ENCODE measurements at regions not wholly inside any gene's neighbourhood (a gene's known extent, or its start where the extent isn't known, plus 50 kb on each side); places are given as distances from the start of the nearest gene placed in this dataset.

DNA sequence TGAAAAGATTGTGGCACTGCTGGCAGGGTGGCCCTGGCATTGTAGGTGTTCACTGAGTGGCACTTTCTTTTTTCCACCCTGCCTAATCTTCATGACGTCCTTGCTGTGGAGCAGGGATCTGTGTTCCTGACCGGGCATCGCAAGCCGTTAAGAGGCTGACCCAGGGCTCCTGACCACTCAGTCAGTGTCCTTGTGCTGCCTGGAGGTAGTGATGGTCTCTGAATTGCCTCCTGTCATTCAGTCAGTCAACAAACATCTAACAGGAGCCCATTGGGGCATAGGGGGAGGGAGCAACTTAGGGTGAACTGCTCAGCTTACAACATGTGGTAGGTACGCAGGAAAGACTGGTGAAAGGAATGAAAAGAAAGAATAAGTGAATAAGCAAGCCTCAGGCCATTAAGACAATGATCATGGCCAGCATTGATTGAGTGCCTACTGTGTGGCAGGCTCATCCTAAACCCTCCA, 152.0 kb downstream of the CEBPB start:
- Mint-ChIP-seq H3K27ac (no peak overlapping the region; the same call in 1 of the 2 replicates), H3K27me3 (ENCODE audit: low read depth) (no peaks in the 10 kb centered on the region), H3K4me1 (peaks cover 7% of the 10 kb centered on the region), H3K4me3 (no peak overlapping the region), H3K9me3 (no peaks in the 10 kb centered on the region), H3K36me3 (no peaks in the 10 kb centered on the region)
- TF ChIP-seq NR2C2 (CRISPR knock-in tag; IDR thresholded peaks at IDR 0.05) (no peak), ZNF423 (CRISPR knock-in tag; IDR thresholded peaks at IDR 0.05) (no peak), PRRX2 (CRISPR knock-in tag; IDR thresholded peaks at IDR 0.05) (no peak), ZNF671 (CRISPR knock-in tag; IDR thresholded peaks at IDR 0.05) (no peak), JAZF1 (CRISPR knock-in tag; IDR thresholded peaks at IDR 0.05) (no peak), ZNF396 (CRISPR knock-in tag; IDR thresholded peaks at IDR 0.05; ENCODE audit: borderline replicate concordance) (no peak)
- TF ChIP-seq, protein P1, sequence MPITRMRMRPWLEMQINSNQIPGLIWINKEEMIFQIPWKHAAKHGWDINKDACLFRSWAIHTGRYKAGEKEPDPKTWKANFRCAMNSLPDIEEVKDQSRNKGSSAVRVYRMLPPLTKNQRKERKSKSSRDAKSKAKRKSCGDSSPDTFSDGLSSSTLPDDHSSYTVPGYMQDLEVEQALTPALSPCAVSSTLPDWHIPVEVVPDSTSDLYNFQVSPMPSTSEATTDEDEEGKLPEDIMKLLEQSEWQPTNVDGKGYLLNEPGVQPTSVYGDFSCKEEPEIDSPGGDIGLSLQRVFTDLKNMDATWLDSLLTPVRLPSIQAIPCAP (CRISPR knock-in tag; IDR thresholded peaks at IDR 0.05), result no peak
- DNase-seq (ENCODE audit: low spot score) (no peak), ATAC-seq (no peak)
- ChIA-PET CTCF (interaction anchor here (1.5 kb wide), 1 partner anchor 61 kb away, joined by 3 read pairs; no protein-coding TSS in a partner anchor), POLR2A (no interaction called here)

DNA sequence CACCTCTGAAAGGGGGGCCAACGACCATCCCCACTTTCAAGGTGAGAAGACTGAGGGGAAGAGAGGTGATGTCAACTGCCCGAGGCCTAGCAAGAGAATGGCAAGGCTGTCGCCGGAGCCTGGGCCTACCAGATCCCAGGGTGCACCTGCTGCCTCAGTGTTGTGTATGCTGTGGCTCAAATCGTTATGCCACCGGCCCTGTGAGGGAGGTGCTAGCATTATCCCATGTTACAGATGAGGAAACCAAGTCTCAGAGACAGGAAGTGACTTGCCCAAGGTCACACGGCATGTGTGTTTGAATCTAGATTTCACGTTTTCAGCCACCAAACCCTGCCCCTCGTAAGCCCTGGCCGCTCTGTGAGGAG, 152.5 kb downstream of the CEBPB start:
- ChIA-PET CTCF (no interaction called here), POLR2A (no interaction called here)
- peaks cover 11% of the 10 kb centered on the region for H3K4me1 Mint-ChIP-seq
- no peak for ATAC-seq
- no peaks in the 10 kb centered on the region for H3K9me3 Mint-ChIP-seq
- H3K36me3 Mint-ChIP-seq, result no peaks in the 10 kb centered on the region
- H3K4me3 Mint-ChIP-seq, result no peak overlapping the region
- no peak overlapping the region for H3K27ac Mint-ChIP-seq
- no peaks in the 10 kb centered on the region for H3K27me3 Mint-ChIP-seq (ENCODE audit: low read depth)
- DNase-seq (ENCODE audit: low spot score), result no peak
- TF ChIP-seq HMGXB4 (CRISPR knock-in tag; IDR thresholded peaks at IDR 0.05) (no peak), ZNF416 (CRISPR knock-in tag; IDR thresholded peaks at IDR 0.05) (no peak), KAT7 (CRISPR knock-in tag; IDR thresholded peaks at IDR 0.05; ENCODE audit: borderline replicate concordance) (no peak), SP1 (CRISPR knock-in tag; conservative IDR thresholded peaks at IDR 0.05) (no peak), PRDM15 (CRISPR knock-in tag; IDR thresholded peaks at IDR 0.05) (no peak), SMAD3 (CRISPR knock-in tag; IDR thresholded peaks at IDR 0.05; ENCODE audit: borderline replicate concordance) (no peak), GTF2I (CRISPR knock-in tag; conservative IDR thresholded peaks at IDR 0.05) (no peak)
- TF ChIP-seq, protein P2, sequence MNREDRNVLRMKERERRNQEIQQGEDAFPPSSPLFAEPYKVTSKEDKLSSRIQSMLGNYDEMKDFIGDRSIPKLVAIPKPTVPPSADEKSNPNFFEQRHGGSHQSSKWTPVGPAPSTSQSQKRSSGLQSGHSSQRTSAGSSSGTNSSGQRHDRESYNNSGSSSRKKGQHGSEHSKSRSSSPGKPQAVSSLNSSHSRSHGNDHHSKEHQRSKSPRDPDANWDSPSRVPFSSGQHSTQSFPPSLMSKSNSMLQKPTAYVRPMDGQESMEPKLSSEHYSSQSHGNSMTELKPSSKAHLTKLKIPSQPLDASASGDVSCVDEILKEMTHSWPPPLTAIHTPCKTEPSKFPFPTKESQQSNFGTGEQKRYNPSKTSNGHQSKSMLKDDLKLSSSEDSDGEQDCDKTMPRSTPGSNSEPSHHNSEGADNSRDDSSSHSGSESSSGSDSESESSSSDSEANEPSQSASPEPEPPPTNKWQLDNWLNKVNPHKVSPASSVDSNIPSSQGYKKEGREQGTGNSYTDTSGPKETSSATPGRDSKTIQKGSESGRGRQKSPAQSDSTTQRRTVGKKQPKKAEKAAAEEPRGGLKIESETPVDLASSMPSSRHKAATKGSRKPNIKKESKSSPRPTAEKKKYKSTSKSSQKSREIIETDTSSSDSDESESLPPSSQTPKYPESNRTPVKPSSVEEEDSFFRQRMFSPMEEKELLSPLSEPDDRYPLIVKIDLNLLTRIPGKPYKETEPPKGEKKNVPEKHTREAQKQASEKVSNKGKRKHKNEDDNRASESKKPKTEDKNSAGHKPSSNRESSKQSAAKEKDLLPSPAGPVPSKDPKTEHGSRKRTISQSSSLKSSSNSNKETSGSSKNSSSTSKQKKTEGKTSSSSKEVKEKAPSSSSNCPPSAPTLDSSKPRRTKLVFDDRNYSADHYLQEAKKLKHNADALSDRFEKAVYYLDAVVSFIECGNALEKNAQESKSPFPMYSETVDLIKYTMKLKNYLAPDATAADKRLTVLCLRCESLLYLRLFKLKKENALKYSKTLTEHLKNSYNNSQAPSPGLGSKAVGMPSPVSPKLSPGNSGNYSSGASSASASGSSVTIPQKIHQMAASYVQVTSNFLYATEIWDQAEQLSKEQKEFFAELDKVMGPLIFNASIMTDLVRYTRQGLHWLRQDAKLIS (CRISPR knock-in tag; IDR thresholded peaks at IDR 0.05; ENCODE audit: borderline replicate concordance), result no peak
- TF ChIP-seq, protein P3, sequence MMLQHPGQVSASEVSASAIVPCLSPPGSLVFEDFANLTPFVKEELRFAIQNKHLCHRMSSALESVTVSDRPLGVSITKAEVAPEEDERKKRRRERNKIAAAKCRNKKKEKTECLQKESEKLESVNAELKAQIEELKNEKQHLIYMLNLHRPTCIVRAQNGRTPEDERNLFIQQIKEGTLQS (CRISPR knock-in tag; conservative IDR thresholded peaks at IDR 0.05), result no peak
- TF ChIP-seq, protein P4, sequence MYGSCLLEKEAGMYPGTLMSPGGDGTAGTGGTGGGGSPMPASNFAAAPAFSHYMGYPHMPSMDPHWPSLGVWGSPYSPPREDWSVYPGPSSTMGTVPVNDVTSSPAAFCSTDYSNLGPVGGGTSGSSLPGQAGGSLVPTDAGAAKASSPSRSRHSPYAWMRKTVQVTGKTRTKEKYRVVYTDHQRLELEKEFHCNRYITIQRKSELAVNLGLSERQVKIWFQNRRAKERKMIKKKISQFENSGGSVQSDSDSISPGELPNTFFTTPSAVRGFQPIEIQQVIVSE (CRISPR knock-in tag; IDR thresholded peaks at IDR 0.05; ENCODE audit: borderline replicate concordance), result no peak
- TF ChIP-seq, protein P5, sequence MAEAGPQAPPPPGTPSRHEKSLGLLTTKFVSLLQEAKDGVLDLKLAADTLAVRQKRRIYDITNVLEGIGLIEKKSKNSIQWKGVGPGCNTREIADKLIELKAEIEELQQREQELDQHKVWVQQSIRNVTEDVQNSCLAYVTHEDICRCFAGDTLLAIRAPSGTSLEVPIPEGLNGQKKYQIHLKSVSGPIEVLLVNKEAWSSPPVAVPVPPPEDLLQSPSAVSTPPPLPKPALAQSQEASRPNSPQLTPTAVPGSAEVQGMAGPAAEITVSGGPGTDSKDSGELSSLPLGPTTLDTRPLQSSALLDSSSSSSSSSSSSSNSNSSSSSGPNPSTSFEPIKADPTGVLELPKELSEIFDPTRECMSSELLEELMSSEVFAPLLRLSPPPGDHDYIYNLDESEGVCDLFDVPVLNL (CRISPR knock-in tag; IDR thresholded peaks at IDR 0.05; ENCODE audit: borderline replicate concordance, low read depth), result no peak
- TF ChIP-seq, protein P6, sequence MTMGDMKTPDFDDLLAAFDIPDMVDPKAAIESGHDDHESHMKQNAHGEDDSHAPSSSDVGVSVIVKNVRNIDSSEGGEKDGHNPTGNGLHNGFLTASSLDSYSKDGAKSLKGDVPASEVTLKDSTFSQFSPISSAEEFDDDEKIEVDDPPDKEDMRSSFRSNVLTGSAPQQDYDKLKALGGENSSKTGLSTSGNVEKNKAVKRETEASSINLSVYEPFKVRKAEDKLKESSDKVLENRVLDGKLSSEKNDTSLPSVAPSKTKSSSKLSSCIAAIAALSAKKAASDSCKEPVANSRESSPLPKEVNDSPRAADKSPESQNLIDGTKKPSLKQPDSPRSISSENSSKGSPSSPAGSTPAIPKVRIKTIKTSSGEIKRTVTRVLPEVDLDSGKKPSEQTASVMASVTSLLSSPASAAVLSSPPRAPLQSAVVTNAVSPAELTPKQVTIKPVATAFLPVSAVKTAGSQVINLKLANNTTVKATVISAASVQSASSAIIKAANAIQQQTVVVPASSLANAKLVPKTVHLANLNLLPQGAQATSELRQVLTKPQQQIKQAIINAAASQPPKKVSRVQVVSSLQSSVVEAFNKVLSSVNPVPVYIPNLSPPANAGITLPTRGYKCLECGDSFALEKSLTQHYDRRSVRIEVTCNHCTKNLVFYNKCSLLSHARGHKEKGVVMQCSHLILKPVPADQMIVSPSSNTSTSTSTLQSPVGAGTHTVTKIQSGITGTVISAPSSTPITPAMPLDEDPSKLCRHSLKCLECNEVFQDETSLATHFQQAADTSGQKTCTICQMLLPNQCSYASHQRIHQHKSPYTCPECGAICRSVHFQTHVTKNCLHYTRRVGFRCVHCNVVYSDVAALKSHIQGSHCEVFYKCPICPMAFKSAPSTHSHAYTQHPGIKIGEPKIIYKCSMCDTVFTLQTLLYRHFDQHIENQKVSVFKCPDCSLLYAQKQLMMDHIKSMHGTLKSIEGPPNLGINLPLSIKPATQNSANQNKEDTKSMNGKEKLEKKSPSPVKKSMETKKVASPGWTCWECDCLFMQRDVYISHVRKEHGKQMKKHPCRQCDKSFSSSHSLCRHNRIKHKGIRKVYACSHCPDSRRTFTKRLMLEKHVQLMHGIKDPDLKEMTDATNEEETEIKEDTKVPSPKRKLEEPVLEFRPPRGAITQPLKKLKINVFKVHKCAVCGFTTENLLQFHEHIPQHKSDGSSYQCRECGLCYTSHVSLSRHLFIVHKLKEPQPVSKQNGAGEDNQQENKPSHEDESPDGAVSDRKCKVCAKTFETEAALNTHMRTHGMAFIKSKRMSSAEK (CRISPR knock-in tag; IDR thresholded peaks at IDR 0.05; ENCODE audit: borderline replicate concordance), result no peak

All from WTC11 (cell line).